ENCODE measurements at regions not wholly inside any gene's neighbourhood (a gene's known extent, or its start where the extent isn't known, plus 50 kb on each side); places are given as distances from the start of the nearest gene placed in this dataset.
"Not testable (repeated sequence)": the region's sequence is repeated elsewhere in the genome, so short reads cannot be mapped to it uniquely, and the experiment has no call there.

GRCh38 chr14:66031981-66032380 is 454.2 kb upstream of the CCDC196 start:
- not testable (repeated sequence) for DNase-seq

DNA sequence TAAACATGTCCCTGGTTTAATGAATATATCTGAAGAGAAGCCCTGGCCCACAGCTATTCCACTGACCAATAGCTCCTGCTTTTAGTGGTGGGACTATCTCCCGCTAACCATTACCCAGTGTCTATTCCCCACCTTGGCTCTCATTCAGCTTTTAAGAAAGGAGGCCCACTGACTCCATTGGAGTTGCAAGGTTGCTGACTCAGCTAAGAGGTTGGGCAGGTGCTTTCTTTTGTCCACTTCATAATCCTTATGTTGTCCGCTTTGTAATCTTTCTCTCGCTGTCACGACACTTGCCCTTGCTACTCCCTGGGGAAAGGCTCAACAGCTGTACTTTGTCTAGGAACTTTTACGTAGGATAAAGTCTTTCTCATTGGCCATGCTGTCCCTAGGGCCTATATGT is 453.4 kb upstream of the CCDC196 start:
- DNase-seq, result no peak

DNA sequence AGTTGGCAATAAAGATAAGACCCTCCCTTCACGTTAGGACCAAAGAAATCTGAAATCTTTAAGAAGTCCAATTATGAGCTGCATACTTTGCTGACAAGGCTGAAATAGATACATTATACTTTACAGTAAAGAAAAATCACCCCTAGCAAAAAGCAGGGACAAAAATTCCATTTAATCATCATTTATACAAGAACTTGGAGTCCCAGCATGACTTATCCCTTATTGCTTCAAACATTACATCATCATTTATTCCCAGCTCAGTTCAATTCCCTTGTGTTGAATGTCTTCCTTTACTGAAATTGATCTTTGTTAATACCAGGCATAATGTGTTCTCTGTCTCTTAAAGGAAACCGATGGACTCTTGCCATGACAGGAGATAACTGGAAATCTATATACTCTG is 449.6 kb upstream of the CCDC196 start:
- DNase-seq, result no peak

DNA sequence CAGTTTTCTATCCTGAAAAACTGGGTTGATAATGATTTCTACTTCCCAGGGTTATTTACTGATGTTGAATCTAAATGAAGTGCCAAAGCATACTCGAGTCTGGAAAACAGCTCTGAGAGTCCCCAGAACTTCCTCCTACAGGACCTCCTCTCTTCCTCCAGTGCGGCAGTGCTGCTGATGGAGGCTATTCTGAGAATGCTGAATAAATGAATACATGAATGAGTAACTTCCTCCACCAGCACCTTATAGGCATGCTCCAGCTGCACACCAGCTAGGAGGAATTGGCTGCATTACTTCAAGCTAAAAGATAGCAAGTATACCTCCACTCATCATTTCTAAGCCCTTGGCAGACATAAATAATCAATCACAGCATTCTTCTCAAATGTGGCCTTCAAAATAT is 448.8 kb upstream of the CCDC196 start:
- no peak for DNase-seq

DNA sequence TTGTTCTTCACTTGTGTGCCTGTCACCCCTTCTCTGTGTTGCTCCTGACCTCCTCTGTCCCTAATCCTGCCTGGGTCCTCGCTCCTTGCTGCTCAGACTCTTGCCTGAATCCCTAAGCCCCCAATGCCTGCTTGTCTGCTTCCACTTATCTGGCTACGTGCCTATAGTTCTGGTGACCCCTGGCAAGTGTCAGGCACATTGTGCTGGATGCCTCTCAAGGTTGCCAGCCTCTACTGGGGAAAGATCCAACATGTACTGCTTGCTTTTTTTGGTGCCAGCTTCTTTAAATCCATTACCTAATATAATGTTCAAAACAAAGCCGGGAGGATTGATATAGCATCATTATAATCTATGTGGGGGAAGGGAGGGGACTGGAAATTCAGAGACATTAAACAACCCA is 448.0 kb upstream of the CCDC196 start:
- no peak for DNase-seq

DNA sequence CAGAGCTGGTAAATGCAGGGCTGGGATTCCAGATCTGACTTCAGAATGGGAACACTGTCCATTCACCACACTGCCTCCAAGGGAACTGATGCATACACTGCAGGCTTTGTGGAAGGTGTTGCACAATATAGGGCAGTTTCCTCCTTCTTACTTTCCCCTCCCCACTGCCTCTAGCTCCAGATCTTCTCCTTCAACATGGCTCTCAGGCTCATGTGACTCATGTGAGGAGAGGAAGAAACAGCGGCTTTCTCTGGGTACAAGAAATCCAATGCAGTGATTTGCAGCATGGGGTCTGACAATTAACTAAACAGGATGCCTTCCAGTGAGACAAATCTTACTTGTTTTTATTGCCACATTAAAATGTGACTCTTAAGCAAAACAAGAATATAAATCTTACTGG is 447.6 kb upstream of the CCDC196 start:
- DNase-seq, result no peak

GRCh38 chr14:66039495-66039894 is 446.7 kb upstream of the CCDC196 start:
- no peak for DNase-seq

DNA sequence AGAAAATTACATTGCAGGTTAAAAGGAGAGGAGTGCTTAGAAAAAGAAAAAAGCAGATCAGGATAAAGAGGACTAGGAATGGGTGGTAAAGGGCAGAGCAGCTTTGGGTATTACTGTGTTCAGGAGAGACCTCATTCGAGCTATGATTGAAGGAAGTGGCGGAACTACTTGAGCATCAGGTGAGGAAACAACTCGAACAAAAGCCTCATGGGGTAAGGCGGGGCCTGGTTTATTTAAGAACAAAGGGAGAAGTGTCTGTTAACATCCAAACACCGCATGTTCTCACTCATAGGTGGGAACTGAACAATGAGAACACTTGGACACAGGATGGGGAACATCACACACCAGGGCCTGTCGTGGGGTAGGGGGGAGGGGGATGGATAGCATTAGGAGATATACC is 444.6 kb upstream of the CCDC196 start:
- no peak for DNase-seq

- no peak for DNase-seq
These were observed 442.2 kb upstream of the CCDC196 start for GRCh38 chr14:66043921-66044320.

GRCh38 chr14:66045572-66046021 is 440.6 kb upstream of the CCDC196 start:
- no peak for DNase-seq

GRCh38 chr14:66046035-66046434 is 440.1 kb upstream of the CCDC196 start:
- DNase-seq, result no peak

DNA sequence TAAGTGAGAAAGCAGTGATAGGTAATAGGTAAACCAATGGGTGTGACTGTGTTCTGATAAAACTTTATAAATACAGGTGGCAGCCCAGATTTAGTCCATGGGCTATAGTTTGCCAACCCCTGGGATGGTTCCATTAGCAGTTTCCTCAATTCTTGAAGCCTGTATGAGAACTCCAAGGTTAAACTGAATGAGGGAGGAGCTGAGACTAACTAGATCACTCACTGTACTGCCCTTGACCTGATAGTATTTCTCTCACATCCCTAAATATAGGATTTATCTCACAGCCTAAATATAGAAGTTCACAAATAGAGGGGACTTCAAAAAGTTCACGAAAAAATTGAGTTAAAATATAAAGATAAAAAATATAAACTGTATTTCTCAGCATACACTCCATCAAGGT is 439.6 kb upstream of the CCDC196 start:
- DNase-seq, result no peak

GRCh38 chr14:66056268-66056907 is 429.8 kb upstream of the CCDC196 start:
- no peak for DNase-seq

GRCh38 chr14:66056926-66057552 is 429.1 kb upstream of the CCDC196 start:
- DNase-seq, result no peak

- no peak for DNase-seq
These were observed 421.0 kb upstream of the CCDC196 start for GRCh38 chr14:66065188-66065587.

DNA sequence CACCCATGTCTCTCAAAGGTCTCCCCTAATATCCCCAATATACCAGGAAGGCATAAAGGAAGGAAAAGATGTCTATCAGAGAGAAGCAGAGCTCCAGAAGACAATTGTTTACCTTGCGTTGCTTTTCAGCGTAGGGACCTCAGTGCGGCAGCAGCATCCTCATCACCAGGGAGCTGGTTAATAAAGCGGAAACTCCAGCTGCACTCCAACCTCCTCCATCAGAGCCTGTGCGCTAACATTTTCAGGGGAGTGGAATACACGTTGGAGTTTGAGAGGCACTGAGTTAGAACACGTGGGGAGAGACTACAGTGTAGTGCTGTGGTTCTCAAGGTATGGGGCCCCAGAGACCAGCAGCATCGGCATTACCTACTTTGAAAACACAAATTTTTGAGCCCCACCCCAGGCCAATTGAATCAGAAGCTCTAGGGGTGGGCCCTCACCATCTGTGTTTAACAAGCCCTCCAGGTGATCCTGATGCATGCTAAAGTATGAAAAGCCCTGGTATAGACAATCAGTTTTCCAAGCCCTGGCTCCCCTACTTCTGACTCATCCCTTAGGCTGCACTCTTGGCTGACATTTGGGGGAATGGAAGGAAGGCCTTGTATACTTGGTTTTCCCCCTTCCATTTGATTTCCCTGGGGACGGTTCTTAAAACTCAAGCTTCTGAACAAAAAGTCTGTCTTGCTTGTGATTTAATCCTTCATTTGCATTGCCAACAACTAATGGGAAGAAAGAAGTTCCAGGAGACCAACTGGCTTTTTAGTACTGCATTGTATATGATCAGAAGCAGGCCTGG is 419.0 kb upstream of the CCDC196 start:
- DNase-seq, result no peak

DNA sequence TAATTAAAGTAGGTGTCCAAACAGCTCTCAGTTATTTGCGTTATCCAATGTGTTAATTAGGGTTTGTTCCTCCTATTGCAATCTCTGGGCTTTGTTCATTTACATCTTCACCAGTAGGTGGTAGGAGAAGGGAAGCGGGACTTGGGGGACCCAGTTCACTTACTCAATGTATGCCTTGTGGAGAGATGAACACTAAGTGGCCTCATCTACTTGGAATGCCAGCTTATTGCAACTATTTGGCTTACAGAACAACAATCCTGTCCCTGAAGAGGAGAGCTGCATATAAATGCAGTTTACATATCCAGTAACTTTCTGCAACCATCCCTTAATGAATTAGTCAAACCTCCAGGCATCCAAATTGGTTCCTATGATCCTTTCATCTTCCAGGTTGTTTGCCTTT is 417.1 kb upstream of the CCDC196 start:
- no peak for DNase-seq

DNA sequence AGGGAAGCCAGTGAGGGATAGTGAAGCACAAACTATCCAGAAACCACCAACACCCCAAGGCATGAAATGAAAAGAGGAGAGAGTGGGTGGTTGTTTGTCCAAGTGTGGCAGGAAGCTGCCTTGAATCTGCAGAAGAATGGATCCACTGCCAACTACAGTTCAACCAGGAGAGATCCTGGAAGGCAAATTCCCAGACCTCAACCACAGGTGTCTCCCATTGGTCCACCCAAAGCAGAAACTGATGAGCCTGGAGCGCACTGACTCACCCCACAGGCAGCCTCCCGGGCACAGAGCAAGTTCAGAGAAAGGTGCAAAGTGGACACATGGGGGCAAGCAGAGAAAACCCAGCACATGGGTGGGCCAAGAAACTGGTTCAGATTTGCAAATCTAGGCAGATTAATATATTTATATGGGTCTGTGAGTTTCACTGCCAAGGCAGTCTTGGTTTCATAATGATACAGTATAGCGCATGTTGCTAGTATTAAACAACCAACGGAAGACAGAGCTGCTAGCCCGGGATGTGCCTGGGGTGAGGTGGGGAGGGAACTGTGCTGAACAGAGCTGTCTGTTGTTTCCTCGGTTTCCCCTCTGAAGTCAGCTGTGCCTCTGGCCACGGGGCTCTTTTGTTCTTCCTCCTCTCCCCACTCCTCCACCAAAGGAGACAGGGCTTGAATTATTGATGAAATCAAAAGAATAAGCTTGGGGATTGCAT is 416.2 kb upstream of the CCDC196 start:
- no peak for DNase-seq

DNA sequence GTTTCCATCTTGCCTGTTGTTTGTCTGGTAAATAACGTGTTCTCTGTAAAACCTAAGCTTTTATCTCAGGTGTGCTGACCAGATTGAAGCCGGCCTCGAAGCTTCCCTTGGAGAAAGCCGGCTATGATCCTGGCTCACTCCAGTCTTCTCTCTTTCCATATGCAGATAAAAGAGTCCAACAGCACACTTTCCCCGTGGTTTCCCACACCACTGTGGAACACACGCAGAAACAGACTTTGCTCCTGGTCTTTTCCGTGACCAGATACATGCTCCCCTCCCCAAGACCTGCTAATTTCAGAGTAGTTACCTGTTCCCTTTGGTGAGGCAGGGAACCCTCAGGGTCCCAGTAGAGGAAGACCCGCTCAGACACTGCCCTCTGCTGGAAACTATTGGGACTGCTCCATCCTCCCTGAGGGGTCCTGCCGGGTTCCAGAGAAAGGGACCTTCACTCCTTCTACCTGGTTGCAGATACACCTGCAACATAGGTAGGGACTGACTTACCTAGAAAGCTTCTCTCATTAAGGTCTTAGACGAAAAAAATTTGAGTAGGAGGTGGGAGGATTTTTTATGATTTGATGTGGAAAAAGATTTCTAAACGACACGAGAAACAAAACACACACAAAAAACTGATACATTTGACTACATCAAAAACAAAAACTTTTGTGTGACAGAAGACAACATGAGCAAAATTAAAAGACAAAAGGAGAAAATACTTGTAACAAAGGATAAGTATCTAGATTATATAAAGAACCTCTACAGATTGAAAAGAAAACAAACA is 415.4 kb upstream of the CCDC196 start:
- DNase-seq, result peak; percentile 56 to 71

- no peak for DNase-seq
These were observed 413.7 kb upstream of the CCDC196 start for GRCh38 chr14:66072190-66073084.

DNA sequence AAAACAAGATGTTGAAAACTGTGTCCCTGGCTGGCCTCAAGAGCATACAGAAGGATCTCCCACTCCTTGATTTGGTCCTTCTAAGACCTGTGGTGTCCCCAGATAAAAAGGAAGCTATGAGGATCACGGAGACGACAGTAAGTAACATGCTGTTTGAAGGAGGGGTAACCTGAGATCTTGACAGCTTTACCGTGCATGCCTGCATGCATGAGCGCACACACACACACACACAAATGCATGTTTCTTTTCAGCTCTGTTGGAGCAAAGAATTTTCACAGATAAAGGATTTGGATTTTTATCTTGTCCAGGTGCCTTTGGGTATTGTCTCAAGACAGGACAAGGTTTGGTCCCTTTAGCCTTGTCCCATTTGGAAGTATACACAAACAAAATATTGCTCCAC is 411.6 kb upstream of the CCDC196 start:
- no peak for DNase-seq

DNA sequence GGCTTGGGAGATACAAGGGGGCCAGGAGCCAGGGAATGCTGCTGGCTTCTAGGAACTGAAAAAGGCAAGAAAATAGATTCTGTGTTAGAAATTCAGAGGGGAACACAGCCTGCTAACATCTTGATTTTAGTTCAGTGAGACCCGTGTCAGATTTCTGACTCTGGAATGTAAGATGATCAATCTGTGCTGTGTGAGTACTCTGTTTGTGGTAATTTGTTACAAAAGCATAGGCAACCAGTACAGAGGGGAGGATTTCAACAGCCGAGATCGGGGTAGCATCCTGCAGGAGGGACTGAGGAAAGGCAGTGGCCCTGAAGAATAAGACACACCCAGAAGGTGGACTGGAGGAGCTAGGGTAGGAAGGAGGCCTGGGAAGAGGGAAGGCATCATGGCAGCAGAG is 410.0 kb upstream of the CCDC196 start:
- DNase-seq, result no peak

Measured in activated CD4-positive, alpha-beta T cell treated with anti-CD3 and anti-CD28 coated beads for 4 hours (primary cell).